ENCODE measurements at regions not wholly inside any gene's neighbourhood (a gene's known extent, or its start where the extent isn't known, plus 50 kb on each side); places are given as distances from the start of the nearest gene placed in this dataset.

- TF ChIP-seq POLR2A (IDR thresholded peaks at IDR 0.05) = no peak
- TF ChIP-seq CTCF (IDR thresholded peaks at IDR 0.05) = no peak
- TF ChIP-seq EP300 (IDR thresholded peaks at IDR 0.05) = no peak
Observed at GRCh38 chr12:23057571-23057970, 432.6 kb downstream of the ETNK1 start.
